ENCODE measurements at regions not wholly inside any gene's neighbourhood (a gene's known extent, or its start where the extent isn't known, plus 50 kb on each side); places are given as distances from the start of the nearest gene placed in this dataset.
"Not testable (repeated sequence)": the region's sequence is repeated elsewhere in the genome, so short reads cannot be mapped to it uniquely, and the experiment has no call there.

DNA sequence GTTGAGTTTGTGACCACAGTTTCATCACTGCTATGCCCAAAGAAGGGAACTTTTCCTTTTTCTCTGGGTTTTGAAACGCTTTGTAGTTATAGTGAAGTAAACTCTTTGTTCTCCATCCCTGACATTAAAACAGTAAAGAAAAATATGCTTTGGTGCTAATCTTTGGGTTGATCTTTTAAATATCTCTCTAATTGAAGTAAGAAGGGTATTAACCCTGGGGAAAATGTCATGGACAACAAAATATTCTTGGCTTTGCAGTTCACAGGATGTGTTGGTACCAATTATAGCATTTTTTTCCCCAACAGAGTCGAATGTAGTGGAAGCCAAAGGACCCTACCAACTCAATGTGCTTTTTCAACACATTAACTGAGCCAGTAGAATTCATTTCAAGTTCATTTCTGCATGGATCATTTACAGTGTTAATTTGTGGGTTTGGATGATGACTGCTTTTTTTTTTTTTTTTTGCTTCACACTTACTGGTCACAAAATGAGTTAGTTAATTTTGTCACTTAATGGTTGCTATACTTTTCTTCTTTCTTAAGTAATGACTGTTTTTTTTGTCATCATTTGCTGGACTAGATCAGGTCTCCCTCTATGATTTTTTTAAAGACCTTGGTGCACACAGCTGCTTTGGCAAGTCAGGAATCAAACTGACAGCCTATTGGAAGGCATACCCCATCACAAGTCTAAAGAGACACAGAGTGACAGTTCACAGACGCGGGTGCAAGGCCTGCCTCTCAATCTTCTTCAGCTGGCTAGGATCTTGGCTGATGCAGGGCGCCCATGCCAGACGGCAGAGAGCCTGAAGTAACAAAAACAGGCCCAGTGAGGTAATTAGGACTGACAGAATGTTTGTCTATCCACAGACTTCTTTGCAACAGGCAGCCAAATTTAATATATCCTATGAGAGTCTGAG lies 98.8 kb upstream of the MMADHC start:
- no peak for DNase-seq (ENCODE audit: low read depth in 2 of 3, low spot score in 2 of 3)

DNA sequence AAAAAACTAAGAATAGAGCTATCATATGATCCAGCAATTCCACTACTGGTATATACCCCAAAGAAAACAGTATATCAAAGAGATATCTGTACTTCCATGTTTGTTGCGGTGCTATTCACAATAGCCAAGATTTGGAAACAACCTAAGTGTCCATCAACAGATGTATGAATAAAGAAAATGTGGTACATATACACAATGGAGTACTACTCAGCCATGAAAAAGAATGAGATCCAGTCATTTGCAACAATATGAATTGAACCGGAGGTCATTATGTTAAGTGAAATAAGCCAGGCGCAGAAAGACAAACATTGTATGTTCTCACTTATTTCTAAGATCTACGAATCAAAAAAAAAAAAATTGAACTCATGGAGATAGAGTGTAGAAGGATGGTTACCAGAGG lies 97.8 kb upstream of the MMADHC start:
- not testable (repeated sequence) for DNase-seq (ENCODE audit: low read depth in 2 of 3, low spot score in 2 of 3)

DNA sequence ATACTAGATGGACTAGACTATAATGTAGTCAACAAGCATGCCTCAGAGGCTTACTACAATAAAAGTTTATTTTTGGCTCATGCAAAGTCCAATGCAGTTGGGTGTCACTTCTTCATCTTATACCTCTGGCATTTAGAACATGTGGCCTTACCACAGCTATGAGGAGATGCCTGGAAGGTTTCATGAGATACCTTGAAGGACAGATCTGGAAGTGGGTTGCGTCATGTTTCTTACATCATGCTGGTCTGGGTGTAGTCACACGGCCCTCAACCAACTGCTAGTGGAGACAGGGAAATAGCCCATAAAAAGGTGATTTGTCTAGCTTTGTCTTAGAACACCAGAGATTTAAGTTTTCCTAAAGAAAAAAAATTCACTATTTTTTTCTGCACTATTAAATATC lies 91.7 kb upstream of the MMADHC start:
- DNase-seq (ENCODE audit: low read depth in 2 of 3, low spot score in 2 of 3): no peak

DNA sequence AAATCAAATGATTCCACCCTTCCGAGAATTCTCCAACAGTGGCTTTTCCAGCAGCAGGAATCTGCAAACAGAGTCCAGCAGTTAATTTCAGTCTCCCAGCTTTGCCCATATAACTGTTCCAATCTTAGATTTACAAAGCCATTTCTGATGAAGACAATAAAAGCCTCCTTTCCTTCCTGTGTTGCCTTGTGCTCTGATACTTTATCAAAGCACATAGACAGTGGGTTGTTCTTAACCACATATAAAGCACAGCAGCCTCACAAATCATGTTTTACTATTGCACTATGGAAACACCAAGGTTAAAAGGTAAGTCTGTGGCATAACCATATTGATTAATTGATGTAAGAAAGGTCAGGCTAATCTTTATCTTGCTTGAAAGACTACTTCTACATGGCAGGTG lies 89.8 kb upstream of the MMADHC start:
- no peak for DNase-seq (ENCODE audit: low read depth in 2 of 3, low spot score in 2 of 3)

DNA sequence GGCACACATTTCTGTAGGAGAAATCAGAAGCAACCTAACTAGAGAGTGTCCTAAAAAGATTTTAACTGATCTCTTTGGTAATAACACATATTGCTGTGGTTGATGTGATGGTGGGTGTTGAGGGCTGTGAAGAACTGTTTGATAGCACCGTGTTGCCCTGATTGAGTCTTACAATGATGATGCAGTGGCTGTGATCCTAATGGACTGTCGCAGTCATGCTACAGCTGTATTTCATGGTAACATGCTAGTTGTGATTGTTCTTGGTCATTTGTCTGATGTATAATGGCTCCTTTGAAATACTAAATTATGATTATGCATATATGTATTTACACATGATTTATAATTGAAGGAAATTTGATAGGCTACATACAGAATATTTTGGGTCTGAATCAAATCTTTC lies 82.5 kb upstream of the MMADHC start:
- no peak for DNase-seq (ENCODE audit: low read depth in 2 of 3, low spot score in 2 of 3)

DNA sequence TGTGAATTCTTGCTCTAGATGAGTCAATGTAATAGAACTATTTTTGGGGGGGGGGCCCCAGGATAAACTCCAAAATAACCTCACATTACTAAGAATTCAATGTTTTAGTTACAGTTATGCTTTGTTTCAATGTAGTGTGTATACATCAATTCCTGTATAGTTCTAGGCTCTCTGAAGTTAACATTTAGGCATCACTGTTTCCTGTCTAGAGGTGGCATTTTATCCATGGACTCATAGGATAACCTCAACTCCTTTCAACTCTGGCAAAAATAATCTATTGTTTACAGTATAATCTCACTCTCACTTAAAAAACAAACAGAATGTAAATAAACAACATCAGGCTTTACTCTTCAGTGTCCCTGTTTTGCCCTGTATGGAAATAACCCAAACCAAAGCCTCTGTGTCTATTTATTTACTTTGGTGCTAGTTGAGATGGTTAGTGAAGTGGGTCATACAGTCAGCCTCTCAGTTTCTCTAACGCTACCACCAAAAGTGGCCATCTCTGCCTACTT lies 79.3 kb upstream of the MMADHC start:
- no peak for DNase-seq (ENCODE audit: low read depth in 2 of 3, low spot score in 2 of 3)

DNA sequence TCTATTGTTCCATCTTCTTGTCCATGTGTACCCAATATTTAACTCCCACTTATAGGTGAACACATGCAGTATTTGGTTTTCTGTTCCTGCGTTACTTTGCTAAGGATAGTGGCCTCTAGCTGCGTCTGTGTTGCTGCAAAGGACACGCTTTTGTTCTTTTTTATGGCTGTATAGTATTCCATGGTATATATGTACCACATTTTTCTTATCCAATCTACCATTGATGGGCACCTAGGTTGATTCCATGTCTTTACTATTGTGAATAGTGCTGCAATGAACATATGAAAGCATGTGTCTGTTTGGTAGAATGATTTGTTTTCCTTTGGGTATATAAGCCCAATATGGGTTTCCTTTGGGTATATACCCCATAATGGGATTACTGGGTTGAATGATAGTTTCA lies 77.3 kb upstream of the MMADHC start:
- DNase-seq (ENCODE audit: low read depth in 2 of 3, low spot score in 2 of 3): no peak

DNA sequence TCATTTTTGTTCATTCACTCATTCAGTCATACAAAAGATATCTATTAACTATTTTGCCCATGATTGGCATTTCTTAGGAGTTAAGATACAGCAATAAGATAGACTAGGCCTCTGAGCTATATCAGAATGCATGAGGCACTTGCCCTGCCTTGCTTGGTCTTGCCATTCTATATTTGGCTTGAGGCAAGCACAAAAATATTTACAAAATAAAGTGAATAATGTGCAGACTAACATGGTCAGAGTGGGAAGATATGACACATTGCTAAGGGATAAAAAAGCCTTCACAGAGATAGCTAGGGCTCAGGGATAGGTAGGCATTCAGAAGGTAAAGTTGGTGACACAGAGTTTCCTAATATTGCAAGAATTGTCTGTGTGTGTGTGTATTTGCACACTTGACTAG lies 75.0 kb upstream of the MMADHC start:
- DNase-seq (ENCODE audit: low read depth in 2 of 3, low spot score in 2 of 3): no peak

DNA sequence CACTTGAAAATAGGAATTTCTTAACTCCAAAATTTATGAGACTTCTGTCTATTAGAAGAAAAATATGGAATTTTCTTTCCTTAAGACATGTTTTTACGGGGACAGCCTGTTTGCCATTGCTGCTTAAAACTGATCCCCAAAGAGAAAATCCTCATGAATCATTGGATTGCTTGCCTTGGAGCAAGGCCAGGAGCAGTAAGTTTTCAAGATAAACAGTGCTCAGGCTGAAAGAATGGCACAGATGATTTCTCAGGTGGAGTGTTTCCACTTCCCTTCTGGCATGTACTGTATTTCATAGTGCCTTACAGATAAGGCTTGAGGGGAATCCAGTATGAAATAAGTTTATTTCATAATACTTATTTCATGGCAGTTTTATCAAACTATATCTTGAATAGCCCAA lies 74.3 kb upstream of the MMADHC start:
- DNase-seq (ENCODE audit: low read depth in 2 of 3, low spot score in 2 of 3): no peak

DNA sequence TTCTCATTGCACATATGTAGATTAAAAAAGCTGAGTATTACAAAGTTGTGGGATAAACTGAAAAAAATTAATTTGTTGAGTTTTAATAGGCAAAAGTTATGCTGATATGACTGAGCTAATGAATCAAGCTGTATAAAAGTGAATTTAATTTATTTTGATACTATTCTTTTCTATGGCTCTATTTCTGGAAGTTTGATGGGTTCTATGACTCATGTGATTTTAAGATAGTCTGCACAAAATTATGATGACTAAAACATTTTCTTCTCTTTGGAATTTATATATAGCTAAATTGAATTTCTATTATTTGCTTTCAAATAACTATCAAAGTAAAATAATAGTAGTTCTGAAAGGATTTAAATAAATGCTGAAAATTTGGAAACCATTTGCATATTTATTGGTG lies 71.0 kb upstream of the MMADHC start:
- DNase-seq (ENCODE audit: low read depth in 2 of 3, low spot score in 2 of 3): no peak

DNA sequence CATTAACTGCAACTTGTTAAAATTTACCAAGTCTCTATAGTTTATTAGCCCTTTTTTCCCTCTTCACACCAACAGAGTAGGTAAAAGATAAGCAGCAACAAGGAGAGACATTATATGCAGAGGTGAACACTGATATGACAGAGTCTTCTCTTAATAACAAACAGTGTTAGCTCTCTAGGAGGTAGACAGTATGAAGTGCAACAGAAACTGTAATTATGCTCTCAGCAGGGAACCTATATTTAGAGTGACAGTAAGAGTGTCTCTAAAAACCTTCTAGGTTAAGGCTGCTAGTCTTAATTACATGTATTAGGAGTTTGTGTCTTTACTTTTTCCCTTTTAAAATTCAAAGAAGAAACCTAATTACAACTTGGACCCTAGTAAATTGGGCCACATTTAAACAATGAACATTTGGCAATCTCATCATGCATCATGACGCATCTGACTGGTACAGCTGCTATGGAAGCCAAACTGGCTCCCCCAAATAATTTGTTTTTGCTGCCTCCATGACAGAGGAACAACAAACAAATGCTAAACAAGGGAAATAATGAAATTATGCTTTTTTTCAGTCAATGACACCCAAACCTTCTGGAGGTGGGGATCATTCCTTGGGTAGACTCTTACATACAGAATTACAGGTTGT lies 69.9 kb upstream of the MMADHC start:
- no peak for DNase-seq (ENCODE audit: low read depth in 2 of 3, low spot score in 2 of 3)

DNA sequence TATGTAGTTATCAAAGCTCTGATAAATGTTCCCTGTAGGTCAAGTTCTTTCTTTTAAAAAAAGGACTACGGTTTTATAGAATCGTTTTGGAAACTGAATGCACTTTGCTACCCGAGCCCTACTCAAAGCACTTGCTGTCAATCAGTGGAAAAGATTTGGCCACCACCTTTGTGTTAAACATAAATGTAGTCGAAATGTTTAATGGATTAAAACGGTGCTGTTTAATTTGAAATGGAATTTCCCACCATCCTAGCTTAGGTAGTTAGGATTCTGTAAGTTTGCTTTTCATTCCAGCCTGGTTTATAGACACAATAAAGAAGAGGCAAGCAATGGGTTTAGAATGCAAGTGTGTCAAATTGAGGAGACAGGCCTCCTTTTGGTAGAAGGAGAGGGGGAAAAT lies 69.4 kb upstream of the MMADHC start:
- DNase-seq (ENCODE audit: low read depth in 2 of 3, low spot score in 2 of 3): no peak

DNA sequence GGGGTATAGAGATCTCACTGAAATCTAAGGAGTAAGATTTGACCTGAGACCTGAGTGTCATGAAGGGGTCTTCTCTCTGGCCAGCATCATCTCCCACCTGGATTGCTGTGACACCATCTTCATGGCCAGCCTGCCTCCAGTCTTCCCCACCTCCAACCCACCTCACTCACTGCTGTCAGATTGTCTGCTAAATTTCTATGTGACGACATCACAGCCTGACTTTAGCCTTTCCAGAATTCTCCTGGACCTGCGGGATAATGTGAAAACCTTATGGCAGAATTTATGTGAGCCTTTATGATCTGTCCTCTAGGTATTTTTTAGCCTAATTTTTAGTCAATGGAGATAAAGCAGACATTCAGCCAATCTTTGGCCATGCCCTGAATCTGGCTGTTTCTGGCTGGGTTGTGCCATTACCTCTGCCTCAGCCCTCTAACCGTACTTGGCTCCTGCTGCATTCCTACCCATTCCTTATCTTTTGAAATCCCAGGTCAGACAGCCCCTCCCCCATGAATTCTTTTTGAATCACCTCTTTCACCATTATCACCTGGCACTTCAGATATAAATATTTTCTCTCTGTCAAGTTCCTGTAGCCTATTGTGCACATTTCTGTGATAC lies 66.4 kb upstream of the MMADHC start:
- DNase-seq (ENCODE audit: low read depth in 2 of 3, low spot score in 2 of 3): no peak

DNA sequence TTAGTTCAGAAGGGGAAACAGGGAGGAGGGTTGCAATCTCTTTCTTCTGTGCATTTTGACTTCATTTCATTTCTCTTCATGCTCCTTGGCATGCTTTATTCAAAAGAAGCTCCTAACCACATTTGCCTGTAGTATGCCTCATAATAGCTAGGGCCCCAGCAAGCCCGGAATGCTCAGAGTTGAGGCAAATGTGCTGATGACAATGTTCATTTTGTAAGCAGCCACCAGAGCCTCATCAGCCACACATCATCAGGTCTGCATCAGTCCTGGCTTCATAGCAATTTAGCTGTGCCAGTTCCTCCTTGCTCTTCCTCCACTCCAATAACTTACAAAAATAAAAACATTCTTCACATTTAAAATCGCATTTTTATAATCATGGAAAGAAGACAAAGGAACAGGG lies 65.4 kb upstream of the MMADHC start:
- DNase-seq (ENCODE audit: low read depth in 2 of 3, low spot score in 2 of 3): no peak

DNA sequence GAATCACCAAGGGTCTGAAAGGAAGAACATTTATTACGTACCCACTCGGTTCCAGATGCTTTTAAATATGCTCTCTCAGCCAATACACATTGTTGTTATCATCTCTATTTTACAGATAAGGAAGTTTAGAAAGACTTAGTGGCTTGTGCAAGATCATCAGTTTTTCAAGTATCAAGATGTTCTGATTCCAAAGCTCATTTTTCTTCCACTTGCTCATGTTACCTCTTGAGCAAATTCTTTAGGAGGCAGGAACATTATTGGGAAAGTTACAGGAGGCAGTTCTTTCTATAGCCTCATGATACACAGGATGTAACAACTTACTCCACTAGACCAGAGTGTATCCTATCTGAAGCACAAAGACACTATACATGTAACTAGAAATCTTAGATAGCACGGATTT lies 65.0 kb upstream of the MMADHC start:
- DNase-seq (ENCODE audit: low read depth in 2 of 3, low spot score in 2 of 3): no peak

DNA sequence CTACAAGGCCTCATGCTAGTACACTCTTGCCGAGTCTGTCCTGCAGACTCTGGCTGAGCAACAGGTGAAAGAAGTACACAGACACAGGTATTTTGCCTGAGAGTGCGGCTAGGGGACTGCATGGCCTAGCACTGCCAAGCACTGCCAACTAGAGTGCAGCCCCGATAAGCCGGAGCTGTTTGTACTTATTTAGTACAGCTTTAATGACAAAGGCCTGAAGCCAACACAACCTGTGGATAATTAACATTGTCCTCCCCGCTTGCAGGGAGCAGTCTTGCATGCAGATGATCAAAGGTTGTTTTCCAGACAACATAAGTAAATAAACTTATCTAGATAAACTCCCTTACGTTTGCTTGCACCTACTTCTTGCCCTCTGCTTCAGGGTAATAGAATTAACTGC lies 63.7 kb upstream of the MMADHC start:
- no peak for DNase-seq (ENCODE audit: low read depth in 2 of 3, low spot score in 2 of 3)

DNA sequence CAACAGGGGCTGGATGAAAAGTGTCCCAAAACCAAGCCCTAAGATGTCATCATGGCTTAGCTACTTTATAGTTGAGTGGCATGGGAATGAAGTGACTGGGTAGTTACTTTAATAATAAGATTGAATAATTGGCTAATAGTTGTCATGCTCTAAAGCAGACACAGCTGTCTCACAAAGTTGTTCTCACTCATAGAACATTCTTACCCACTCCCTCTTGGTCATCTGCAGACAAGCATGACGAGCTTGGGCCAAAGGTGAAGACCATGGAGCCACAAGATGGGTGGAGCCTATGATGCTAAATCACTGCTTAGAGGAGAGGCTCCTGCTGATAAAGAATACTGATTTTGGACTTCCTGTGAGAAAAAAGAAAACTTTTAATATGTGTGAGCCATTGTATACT lies 62.4 kb upstream of the MMADHC start:
- DNase-seq (ENCODE audit: low read depth in 2 of 3, low spot score in 2 of 3): no peak

DNA sequence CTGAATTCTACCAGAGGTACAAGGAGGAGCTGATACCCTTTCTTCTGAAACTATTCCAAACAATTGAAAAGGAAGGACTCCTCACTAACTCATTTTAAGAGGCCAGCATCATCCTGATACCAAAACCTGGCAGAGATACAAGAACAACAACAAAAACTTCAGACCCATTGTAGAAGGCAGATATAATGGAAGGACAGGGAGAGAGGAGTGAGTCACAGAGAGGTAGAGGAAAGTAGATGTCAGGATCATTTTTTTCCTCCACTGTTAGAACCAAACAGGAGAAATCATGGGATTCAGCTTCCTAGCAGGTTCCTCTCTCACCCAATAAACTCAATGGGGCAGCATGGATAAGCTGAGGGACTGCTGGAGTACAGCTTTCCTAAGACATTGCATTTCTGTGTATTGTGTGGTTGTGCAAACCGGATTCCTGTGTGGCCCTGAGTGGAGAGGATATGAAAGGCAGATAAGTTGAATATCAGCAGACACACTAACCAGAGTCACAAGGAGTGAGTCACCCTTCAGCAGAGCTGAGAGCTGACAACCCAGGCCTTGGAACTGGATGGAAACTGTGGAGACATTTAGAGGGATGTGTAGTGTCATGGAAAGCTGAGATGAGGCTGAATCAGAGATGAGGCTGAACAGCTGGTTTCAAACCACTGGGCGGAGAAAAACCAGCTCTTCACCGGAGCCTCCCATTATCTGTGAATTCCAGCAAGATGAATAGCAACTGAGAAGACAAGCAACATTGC lies 60.9 kb upstream of the MMADHC start:
- no peak for DNase-seq (ENCODE audit: low read depth in 2 of 3, low spot score in 2 of 3)

DNA sequence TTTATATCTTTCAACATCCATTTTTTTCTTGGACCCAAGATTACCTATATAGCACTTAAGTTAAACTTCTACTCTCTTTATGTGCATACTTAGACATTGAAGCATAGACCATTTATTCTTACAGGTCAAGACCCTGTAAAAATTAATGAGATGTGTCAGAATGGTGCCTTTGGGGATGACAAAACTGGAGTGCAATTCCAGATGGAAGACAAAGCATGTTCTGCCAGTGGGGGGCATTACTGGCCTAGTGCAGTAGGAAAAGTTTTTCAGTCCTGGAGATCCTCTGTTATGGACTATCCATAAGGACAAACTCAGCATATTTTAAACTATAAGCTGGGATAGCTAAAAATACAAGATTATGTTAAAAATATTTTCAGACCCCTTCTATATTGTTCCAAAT lies 57.8 kb upstream of the MMADHC start:
- no peak for DNase-seq (ENCODE audit: low read depth in 2 of 3, low spot score in 2 of 3)

All from hematopoietic multipotent progenitor cell (in vitro differentiated cells).